B cell (primary cell): ENCODE measurements at regions not wholly inside any gene's neighbourhood (a gene's known extent, or its start where the extent isn't known, plus 50 kb on each side); places are given as distances from the start of the nearest gene placed in this dataset.

Source experiments
- CTCF ChIP-seq: fragments of 200-600 bp; IDR thresholded peaks from one replicate; pipeline ENCODE4 v1.8.0; 2022; ENCODE audit warnings: antibody characterized with exemption, mild to moderate bottlenecking
- EZH2 ChIP-seq: IDR thresholded peaks from 2 replicates; pipeline ENCODE4 v1.6.1; 2012; ENCODE audit warnings: borderline replicate concordance, low read depth, mild to moderate bottlenecking, moderate library complexity, low read length; ENCODE audit not compliant: insufficient read depth, poor library complexity, severe bottlenecking

GRCh38 chr10:31697271-31698180 is 231.1 kb downstream of the ARHGAP12 start:
- TF ChIP-seq CTCF (no peak), EZH2 (no peak)
